CD4-positive, alpha-beta T cell treated with Interleukin-4 for 4 hours (primary cell): ENCODE measurements at regions not wholly inside any gene's neighbourhood (a gene's known extent, or its start where the extent isn't known, plus 50 kb on each side); places are given as distances from the start of the nearest gene placed in this dataset.
A peak's percentile ranks its signal among the peaks of the same experiment; 100 is the strongest.
"Not testable (repeated sequence)": the region's sequence is repeated elsewhere in the genome, so short reads cannot be mapped to it uniquely, and the experiment has no call there.

Experiments used
- DNase-seq: peaks from one replicate; pipeline ENCODE4 v3.0.0-alpha.2; 2020

DNA sequence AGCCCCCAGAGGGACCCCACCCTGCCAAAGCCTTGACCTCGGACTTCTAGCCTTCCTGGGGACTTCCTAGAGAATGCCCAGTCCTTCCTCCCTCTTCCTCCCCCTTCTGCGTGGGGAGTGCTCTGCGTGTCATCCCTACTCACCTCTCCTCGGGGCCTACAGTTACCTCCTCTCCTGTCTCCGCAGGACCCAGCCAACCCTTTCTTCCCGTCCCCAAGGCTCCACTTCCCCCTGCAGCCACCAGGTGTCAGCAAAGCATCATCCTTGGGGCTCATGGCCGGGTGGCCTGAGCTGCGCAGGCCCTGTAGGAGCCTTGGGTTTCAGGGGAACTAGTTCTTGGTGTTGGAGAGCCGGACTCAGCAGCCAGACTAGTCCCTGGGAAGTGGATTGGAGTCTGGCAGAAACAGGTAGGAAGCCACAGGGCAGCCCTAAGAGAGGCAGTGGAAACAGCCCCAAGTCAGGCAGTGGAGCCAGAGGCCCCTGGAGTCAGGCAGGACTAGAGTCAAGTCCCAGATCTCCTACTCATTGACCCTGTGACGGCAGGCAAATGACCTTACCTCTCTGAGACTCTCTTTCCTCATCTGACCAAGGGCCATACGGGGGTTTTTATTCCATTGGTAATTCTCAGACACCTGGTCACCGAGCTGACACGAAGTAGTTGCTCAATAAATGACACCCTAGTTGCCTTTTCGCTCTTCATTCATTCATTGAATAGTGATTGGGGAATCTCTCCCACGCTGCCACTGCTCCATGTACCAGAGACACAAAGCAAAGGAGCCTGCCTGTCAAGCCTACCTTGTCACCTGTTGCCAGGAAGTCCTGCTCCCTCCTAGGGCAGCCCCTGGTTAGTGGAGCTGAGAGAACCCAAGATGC lies 101.8 kb upstream of the GRK3 start:
- peak; percentile 59 for DNase-seq

DNA sequence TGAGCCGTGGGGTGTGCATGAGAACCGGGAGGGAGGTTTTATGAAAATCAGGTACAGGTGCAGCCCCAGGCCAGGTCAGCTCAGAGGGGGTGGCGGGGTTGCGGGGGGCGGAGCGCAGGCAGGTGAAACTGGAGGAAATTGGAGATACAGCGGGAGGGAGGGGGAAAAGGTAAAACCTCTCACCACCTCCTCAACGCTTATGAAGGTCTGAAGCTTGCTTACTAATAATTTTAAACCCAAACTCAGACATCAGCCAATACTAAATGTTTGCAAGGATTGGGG lies 101.2 kb upstream of the GRK3 start:
- DNase-seq, result not testable (repeated sequence)

DNA sequence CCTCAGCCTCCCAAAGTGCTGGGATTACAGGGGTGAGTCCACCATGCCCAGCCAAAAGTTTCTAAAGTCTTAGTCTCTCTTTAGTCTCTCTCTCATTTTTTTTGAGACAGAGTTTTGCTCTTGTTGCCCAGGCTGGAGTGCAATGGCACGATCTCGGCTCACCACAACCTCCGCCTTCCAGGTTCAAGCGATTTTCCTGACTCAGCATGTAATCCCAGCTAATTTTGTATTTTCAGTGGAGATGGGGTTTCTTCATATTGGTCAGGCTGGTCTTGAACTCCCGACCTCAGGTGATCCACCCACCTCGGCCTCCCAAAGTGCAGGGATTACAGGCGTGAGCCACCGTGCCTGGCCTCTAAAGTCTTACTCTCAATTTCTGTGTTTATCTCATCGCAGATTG lies 100.1 kb upstream of the GRK3 start:
- not testable (repeated sequence) for DNase-seq

DNA sequence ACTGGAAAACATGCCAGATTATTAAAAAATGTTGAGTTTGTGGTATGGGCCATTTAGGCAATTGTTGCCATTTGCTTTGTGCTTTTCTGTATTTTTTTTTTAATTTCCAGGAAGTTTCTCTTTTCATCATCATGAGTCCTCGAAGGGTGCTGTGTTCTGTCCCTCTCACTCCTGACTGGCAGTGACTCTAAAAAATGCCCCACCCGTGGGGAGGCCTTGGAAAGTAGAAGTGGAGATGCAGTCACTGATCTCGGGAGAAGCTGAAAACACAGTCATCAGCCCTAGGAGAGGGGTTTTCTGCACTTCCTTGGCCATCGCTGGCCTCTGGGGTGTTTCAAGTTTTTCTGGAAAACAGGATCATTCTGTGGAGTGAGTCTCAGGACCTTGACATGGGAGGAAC lies 98.5 kb upstream of the GRK3 start:
- no peak for DNase-seq

DNA sequence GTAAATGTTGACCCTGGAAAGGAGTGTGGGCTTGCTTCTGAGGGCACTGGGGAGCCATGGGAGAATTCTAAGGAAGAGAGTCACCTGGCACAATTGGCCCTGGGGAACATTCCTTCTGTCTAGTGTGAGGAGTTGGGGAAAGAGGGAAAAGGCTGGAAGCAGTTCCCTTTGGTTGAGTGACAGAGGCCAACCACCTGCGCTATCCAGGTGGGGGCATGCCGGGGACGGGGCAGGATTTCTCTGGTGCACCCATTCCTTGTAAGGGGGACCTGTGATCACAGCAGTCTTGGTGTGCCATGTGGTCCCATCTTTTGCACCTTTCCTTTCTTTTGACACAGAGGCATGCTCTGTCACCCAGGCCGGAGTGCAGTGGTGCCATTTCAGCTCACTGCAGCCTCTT lies 92.1 kb upstream of the GRK3 start:
- DNase-seq, result no peak

DNA sequence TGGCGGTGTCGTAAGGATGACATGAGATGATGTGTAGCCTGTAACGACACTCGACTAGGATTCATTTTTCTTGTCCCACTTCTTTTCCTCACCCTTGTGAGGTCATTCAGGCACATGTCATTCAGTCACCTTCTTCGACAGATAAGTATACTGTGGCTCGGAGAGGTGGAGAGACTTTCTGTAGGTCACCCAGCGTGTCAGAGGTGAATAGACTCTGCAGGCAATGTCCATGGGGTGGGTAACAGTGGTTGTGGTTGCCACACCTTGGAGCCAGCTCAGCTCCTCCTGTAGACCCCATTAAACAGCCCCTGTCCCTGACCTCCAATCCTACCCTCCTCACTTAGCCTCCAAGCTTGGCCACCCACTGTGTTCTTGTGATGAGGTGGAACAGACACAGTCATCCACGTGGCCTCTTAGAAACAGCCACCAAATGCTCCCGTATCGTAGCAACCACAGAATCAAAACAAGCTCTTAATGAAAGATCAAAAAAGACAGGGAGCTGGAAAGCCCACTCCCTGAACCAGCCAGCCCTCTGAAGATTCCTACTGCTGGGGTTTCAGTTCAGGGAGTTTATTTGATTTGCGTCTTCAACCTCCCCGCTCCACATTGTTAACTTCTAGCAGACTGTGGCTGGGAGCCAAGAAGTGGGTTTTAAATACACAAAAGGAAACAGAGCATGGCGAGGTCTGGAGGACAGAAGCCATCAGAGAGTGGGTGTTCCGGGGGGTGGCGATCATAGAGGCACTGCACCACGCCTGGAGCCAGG lies 89.0 kb upstream of the GRK3 start:
- DNase-seq, result no peak

DNA sequence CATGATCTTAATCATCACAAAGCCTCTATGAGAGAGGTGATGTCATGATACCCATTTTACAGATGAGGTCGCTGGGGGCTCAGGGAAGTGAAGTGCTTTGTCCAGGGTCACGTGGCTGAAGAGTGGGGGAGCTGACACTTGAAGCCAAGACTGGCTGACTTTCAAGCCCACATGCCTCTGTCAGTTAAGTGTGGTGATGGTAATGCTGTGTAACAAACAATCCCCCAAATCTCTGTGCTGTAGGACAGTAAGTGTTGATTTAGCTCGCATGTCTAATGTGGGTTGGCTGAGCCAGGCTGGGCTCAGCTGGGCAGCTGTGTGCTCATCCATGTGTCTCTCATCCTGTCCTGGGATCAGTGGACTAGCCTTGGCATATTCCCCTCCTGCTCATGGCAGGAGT lies 87.1 kb upstream of the GRK3 start:
- no peak for DNase-seq

DNA sequence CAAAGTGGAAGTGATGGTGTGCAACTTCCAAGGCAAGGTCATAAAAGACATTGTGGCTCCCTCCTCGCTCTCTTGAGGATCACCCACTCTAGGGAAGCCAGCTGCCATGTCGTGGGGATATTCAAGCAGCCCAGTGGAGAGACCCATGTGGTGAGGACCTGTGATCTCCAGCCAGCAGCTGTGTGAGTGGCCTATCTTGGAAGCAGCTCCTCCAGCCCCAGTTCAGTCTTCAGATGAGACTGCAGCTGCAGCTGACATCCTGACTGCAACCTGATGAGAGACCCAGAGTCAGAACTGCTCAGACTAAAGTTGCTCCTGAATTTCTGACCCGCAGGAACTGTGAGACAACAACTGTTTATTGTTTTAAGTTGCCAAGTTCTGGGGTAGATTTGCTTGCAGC lies 86.4 kb upstream of the GRK3 start:
- DNase-seq, result no peak

DNA sequence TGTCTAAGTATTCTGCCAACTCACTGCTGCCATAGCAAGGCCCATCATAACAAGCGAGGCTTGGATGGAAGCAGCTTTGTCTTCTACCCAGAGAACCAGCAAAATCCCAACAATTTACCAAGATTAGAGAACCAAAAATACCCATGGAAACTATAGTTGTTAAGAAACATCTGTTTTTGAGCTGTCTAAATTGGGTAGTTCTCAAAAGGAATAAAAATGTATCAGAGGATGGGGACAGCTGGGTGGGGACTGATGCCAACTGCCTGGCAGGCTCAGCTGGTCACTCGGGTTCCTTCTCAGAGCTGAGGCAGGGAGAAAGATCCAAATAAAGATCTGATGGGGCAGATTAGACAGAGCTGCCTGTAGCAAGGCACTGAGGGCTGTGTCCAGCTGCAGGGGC lies 85.9 kb upstream of the GRK3 start:
- DNase-seq, result no peak

DNA sequence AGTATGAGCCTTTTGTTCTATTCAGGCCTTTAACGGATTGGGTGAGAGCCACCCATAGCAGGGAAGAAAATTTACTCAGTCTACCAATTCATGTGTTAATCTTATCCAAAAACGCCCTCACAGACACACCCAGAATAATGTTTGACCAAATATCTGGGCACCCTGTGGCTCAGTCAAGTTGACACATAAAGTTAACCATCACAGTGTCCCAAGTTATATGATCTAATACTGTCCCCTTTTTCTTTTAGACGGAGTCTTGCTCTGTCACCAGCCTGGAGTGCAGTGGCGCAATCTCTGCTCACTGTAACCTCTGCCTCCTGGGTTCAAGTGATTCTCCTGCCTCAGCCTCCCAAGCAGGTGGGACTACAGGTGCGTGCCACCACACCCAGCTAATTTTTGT lies 83.6 kb upstream of the GRK3 start:
- not testable (repeated sequence) for DNase-seq

DNA sequence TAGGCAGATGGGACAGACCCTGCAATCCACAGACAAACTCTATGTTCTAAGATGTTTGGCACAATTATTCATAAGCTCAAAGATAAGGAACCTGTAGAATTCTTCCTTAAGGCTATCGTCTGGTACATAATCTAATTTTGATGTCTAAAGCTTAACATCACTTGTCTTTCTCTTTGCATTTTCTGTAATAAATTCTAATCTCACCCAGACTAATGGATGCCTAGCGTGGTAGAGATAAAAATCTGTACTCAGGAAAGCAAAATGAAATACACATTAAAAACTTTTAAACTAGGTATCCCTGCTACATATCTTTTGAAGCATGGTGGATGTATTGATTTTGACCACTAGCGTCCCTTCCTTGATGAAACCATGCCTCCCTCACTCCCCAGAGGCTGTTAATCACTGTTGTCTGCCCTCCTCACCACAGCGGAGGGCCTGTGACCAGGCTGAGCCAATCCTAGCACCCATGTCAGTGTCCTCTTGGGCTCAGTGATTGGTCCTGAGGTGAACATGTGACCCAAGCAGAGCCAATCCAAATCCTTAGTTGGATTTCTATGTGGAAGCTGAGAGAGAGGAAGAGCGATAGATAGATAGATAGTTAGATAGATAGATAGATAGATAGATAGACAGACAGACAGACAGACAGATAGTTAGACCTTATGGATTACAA lies 82.2 kb upstream of the GRK3 start:
- DNase-seq, result no peak

DNA sequence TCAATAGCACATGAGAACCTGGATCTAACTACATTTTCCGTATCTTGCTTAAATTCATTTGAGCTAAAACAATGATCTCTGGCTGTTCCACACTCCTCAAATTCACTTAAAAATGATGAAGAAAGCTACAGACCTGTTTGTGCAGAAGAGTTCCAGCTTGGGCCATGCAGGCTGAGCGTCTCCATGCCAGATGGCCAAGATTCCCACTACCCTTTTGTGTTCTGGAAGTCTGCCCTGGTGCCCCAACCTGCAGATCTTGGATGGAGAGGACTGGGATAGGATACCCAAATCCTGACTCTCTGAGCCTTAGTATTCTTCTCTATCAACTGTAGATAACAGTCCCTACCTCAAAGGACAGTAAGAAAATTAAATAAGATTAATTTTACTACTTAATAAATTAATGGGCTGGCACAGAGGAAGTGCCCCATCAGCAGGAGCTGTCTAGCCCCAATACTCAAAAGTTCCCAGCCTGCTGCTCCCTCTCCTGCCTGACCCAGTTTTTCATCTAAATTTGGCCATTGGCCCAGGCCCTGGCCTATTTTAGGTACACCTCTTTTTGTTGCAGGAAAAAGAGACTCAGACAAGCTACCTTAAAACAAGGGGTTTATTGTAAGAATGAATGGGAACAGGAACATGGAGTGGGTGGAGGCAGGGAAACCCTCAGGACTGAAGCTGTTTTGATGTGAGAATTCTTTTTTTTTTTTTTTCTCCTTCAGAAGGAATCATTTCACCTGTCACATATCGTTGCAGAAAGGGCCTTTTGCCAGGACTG lies 81.4 kb upstream of the GRK3 start:
- no peak for DNase-seq

DNA sequence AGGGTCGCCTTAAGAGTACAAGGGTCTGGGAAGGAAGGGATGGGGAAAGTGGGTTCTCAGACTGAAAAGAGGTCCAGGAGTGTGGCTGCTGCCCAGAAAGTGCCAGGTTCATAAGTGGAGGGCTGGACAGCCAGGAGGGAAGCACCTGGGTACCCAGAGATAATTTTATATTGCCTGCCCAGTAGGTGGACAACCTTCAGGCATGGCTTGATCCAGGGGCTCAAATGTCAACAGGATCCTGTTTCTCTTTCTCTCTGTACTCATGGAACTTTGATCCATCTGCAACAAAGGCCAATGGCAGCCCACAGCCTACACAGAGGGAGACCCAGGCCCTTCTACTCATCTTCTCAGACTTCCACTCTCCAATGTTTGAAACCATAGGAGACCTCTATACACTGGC lies 80.5 kb upstream of the GRK3 start:
- DNase-seq, result no peak

DNA sequence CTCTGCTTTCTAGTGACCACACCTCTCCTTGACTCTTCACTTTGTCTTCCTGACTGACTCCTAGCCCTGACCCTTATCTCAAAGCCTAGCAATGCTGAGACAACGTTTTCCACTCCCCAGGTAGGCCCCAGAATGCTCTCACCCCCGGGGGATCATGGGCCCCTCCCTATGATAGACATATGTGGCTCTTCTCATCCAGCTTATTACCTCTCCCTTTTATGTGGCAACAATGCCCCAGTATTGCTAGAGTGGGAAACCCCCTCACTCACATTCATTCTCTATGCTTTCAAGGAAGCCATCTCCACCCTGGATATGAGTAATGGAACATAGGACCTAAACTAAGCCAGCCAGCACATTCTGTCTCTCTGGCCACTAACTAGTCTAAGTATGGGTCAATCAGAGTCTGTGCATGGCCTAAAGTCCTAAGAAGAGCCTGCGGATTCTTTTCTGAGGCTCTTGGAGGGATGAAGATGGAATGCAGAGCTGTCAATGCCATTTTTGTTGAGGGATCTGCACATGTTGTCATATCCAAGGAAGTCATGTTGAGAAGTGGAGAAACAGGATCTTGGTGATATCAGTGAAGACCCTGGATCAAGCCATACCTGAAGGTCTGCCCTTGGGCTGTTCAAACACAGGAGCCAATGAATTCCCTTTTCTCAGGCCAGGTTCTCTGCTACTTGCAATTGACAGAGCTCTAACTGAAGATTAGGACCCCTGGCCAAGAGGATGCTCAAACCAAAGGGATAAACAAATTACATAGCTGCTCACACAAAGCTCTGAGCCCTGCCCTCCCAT lies 79.8 kb upstream of the GRK3 start:
- no peak for DNase-seq

DNA sequence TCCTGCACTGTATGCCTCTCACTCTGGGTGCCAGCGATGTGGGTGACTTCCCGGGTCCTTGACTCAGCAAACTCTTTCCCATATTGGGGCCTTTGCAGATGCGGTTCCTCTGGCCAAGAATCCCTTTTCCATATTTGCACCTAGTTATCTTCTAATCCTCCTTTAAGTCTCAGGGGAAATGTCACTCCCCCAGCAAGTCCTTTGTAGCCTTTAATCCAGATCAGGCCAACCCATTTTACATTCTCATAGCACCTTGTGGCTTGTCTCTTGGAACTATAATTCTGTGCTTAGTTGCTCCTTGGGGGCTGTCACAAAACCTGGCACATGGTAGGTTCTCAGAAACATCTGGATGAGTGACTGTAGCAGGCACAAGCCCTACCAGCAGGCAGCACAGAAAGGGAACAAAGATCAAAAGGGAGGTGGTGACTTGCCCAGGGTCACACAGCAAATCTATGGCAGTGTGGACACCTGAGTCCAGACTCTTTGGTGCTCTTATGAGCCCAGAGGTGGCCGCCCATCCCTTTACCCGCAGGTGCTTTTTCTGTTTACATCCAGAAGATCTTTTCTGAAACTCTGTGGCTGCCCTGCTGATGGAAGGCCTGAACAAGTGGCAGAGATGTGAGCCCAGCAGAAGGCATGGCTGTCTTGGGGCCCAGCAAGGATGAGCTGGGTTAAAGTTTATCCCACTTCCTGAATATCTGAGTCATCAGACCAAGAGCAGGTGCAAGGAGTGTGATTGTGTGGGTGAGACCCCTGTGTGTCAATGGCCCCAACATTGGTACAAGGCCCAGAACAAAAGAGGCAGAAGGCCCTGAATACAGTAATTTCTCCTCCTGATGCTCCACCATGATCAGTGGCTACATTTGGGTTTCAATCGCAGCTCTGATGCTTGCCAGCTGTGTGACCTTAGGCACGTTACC lies 78.6 kb upstream of the GRK3 start:
- no peak for DNase-seq

DNA sequence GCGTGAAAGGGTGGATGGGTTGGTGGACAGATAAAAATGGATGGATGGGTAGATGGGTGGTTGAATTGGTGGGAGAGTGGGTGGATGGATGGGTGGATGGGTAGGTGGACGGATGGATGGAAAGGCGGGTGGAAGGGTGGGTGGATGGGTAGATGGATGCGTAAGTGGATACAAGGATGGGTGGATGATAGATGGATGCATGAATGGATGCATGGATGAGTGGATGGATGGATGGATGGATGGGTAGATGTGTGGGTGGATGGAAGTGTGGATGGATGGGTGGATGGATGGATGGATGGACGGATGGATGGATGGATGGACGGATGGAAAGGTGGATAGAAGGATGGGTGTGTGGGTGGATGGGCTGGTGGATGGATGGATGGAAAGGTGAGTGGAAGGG lies 77.0 kb upstream of the GRK3 start:
- DNase-seq, result no peak

DNA sequence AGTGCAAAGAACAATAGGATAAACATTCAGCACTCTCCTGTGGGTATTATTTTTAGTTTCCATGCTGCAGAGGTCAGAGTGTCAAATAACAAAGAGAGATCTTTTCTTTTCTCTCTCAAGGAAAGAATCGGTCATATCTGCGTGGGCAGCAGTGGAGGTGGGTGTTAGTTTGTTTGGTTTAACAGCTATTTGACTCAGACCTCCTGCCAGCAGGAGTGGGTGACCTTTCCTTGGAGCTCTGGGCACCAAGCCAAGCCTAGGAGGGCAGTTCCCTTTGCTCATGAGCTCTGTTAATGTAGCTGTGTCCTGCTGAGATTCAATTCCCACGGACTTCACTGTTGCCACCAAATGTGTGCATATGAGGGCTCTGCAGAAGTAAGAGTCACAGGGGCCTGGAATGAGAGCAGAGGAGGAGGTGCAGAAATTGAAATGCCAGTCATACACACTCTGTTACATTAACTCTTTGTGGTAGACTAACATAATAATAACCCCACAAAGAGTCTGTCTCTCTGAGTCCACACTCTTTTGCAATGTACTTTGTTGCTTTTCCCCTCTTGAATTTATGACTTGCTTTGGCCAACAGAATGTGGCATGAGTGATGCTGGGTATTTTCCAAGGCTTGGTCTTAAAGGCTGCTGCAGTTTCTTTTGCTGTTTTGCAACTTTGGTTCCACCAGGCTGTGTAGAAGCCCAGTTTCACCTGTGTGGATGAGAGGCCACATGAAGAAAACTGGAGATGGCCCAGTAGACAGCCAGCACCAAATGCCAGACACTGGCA lies 76.0 kb upstream of the GRK3 start:
- DNase-seq, result no peak

DNA sequence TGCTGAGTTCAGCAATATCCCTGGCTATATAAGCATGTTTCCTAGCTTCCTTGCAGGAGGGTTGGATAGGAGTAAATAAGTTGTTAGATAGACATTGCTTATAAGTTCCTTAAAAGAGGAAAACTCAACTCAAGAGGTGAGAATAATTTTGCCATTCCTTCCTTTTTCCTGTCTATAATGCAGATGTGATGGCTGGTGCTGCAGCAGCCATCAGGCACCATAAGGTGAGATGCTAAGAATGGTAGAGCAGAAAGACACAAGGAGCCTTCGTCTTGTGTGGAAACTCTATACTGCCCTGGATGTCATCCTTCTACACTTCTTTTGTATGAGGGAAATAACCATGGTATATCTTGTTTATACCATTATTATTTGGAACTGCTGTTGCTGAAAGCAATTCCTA lies 74.5 kb upstream of the GRK3 start:
- DNase-seq, result no peak

DNA sequence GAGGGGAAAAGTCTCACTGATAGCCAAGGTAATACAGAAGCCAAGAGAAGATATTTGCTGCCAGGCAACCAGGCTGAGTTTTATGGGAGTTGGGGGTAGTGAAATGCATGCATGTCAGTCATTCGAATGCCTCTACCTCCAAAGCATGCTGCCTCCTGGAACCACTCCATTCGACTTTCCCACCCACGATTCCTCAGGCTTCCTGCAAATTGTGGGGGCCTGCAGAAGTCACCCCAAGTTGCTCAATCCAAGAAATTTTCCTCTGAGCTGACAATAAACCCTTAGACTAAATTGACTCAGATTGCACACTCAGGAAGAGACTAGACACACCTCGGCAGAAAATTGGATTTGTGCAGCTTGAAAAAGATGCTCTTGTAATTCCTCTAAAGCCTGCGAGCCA lies 73.6 kb upstream of the GRK3 start:
- no peak for DNase-seq

DNA sequence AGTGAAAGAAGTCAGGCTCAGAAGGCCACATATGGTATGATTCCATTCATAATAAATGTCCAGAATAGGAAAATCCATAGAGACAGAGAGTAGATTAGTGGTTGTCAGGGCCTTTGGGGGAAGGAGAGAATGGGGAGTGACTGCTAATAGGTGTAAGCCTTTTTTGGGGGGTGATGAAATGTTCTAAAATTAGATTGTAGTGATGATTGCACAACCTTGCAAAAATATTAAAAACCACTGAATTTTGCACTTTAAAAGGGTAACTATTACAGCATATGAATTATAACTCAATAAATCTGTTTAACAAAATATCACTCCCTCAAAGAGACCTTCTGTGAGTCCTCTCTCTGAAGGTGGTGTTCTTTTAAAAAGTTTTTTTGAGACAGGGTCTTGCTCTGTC lies 72.3 kb upstream of the GRK3 start:
- no peak for DNase-seq
